ENCODE measurements at regions not wholly inside any gene's neighbourhood (a gene's known extent, or its start where the extent isn't known, plus 50 kb on each side); places are given as distances from the start of the nearest gene placed in this dataset.

- no peaks in the 10 kb centered on the region for H3K36me3 ChIP-seq (ENCODE audit: insufficient read depth, low read length)
- H3K4me3 ChIP-seq (ENCODE audit: low read depth, low read length), result no peak overlapping the region
- no peak overlapping the region for H3K27ac ChIP-seq (ENCODE audit: low read depth, low read length)
- no peaks in the 10 kb centered on the region for H3K79me2 ChIP-seq (ENCODE audit: control insufficient read depth, insufficient read depth, low read length, unreplicated experiment)
- no peaks in the 10 kb centered on the region for H3K4me1 ChIP-seq (ENCODE audit: control insufficient read depth, insufficient read depth, low read length, unreplicated experiment)
- H2AFZ ChIP-seq (ENCODE audit: low read length, unreplicated experiment), result no peak overlapping the region
- no peaks in the 10 kb centered on the region for H3K27me3 ChIP-seq (ENCODE audit: insufficient read depth, low read length)
Observed at GRCh38 chr1:65670518-65670917, 122.2 kb upstream of the PDE4B start.

- Histone ChIP-seq H3K4me1 (ENCODE audit: control insufficient read depth, insufficient read depth, low read length, unreplicated experiment) (no peaks in the 10 kb centered on the region), H2AFZ (ENCODE audit: low read length, unreplicated experiment) (no peak overlapping the region), H3K27ac (ENCODE audit: low read depth, low read length) (no peak overlapping the region), H3K4me3 (ENCODE audit: low read depth, low read length) (no peak overlapping the region), H3K27me3 (ENCODE audit: insufficient read depth, low read length) (no peaks in the 10 kb centered on the region), H3K79me2 (ENCODE audit: control insufficient read depth, insufficient read depth, low read length, unreplicated experiment) (no peaks in the 10 kb centered on the region), H3K36me3 (ENCODE audit: insufficient read depth, low read length) (no peaks in the 10 kb centered on the region)
Observed at GRCh38 chr1:65674522-65674921, 118.2 kb upstream of the PDE4B start.

- H3K27me3 ChIP-seq (ENCODE audit: insufficient read depth, low read length), result no peaks in the 10 kb centered on the region
- no peaks in the 10 kb centered on the region for H3K79me2 ChIP-seq (ENCODE audit: control insufficient read depth, insufficient read depth, low read length, unreplicated experiment)
- H3K4me3 ChIP-seq (ENCODE audit: low read depth, low read length), result no peak overlapping the region
- no peak overlapping the region for H3K27ac ChIP-seq (ENCODE audit: low read depth, low read length)
- no peaks in the 10 kb centered on the region for H3K36me3 ChIP-seq (ENCODE audit: insufficient read depth, low read length)
- H3K4me1 ChIP-seq (ENCODE audit: control insufficient read depth, insufficient read depth, low read length, unreplicated experiment), result peaks cover 9% of the 10 kb centered on the region
- H2AFZ ChIP-seq (ENCODE audit: low read length, unreplicated experiment), result no peak overlapping the region
Observed at GRCh38 chr1:65679773-65680172, 112.9 kb upstream of the PDE4B start.

GRCh38 chr1:65681096-65681495 is 111.6 kb upstream of the PDE4B start:
- Histone ChIP-seq H3K27me3 (ENCODE audit: insufficient read depth, low read length) (no peaks in the 10 kb centered on the region), H3K4me3 (ENCODE audit: low read depth, low read length) (no peak overlapping the region), H3K4me1 (ENCODE audit: control insufficient read depth, insufficient read depth, low read length, unreplicated experiment) (peaks cover 9% of the 10 kb centered on the region), H2AFZ (ENCODE audit: low read length, unreplicated experiment) (no peak overlapping the region), H3K36me3 (ENCODE audit: insufficient read depth, low read length) (no peaks in the 10 kb centered on the region), H3K79me2 (ENCODE audit: control insufficient read depth, insufficient read depth, low read length, unreplicated experiment) (no peaks in the 10 kb centered on the region), H3K27ac (ENCODE audit: low read depth, low read length) (no peak overlapping the region)

- no peaks in the 10 kb centered on the region for H3K36me3 ChIP-seq (ENCODE audit: insufficient read depth, low read length)
- H3K4me1 ChIP-seq (ENCODE audit: control insufficient read depth, insufficient read depth, low read length, unreplicated experiment), result peaks cover 8% of the 10 kb centered on the region
- H2AFZ ChIP-seq (ENCODE audit: low read length, unreplicated experiment), result peak overlapping the region; percentile 67
- H3K27me3 ChIP-seq (ENCODE audit: insufficient read depth, low read length), result no peaks in the 10 kb centered on the region
- no peak overlapping the region for H3K4me3 ChIP-seq (ENCODE audit: low read depth, low read length)
- H3K79me2 ChIP-seq (ENCODE audit: control insufficient read depth, insufficient read depth, low read length, unreplicated experiment), result no peaks in the 10 kb centered on the region
- no peak overlapping the region for H3K27ac ChIP-seq (ENCODE audit: low read depth, low read length)
Observed at GRCh38 chr1:65687428-65688214, 105.1 kb upstream of the PDE4B start.

GRCh38 chr1:65688215-65688566 is 104.5 kb upstream of the PDE4B start:
- Histone ChIP-seq H3K27ac (ENCODE audit: low read depth, low read length) (no peak overlapping the region), H3K79me2 (ENCODE audit: control insufficient read depth, insufficient read depth, low read length, unreplicated experiment) (no peaks in the 10 kb centered on the region), H2AFZ (ENCODE audit: low read length, unreplicated experiment) (no peak overlapping the region), H3K4me3 (ENCODE audit: low read depth, low read length) (no peak overlapping the region), H3K4me1 (ENCODE audit: control insufficient read depth, insufficient read depth, low read length, unreplicated experiment) (peaks cover 8% of the 10 kb centered on the region), H3K36me3 (ENCODE audit: insufficient read depth, low read length) (no peaks in the 10 kb centered on the region), H3K27me3 (ENCODE audit: insufficient read depth, low read length) (no peaks in the 10 kb centered on the region)

GRCh38 chr1:65688848-65689247 is 103.8 kb upstream of the PDE4B start:
- Histone ChIP-seq H3K27ac (ENCODE audit: low read depth, low read length) (no peak overlapping the region), H3K4me3 (ENCODE audit: low read depth, low read length) (no peak overlapping the region), H2AFZ (ENCODE audit: low read length, unreplicated experiment) (no peak overlapping the region), H3K36me3 (ENCODE audit: insufficient read depth, low read length) (no peaks in the 10 kb centered on the region), H3K4me1 (ENCODE audit: control insufficient read depth, insufficient read depth, low read length, unreplicated experiment) (peaks cover 8% of the 10 kb centered on the region), H3K79me2 (ENCODE audit: control insufficient read depth, insufficient read depth, low read length, unreplicated experiment) (no peaks in the 10 kb centered on the region), H3K27me3 (ENCODE audit: insufficient read depth, low read length) (no peaks in the 10 kb centered on the region)

- H3K79me2 ChIP-seq (ENCODE audit: control insufficient read depth, insufficient read depth, low read length, unreplicated experiment), result no peaks in the 10 kb centered on the region
- peaks cover 8% of the 10 kb centered on the region for H3K4me1 ChIP-seq (ENCODE audit: control insufficient read depth, insufficient read depth, low read length, unreplicated experiment)
- no peak overlapping the region for H3K4me3 ChIP-seq (ENCODE audit: low read depth, low read length)
- no peaks in the 10 kb centered on the region for H3K36me3 ChIP-seq (ENCODE audit: insufficient read depth, low read length)
- no peak overlapping the region for H2AFZ ChIP-seq (ENCODE audit: low read length, unreplicated experiment)
- no peaks in the 10 kb centered on the region for H3K27me3 ChIP-seq (ENCODE audit: insufficient read depth, low read length)
- H3K27ac ChIP-seq (ENCODE audit: low read depth, low read length), result no peak overlapping the region
Observed at GRCh38 chr1:65691152-65691900, 101.4 kb upstream of the PDE4B start.

GRCh38 chr1:65691972-65692371 is 100.7 kb upstream of the PDE4B start:
- no peak overlapping the region for H2AFZ ChIP-seq (ENCODE audit: low read length, unreplicated experiment)
- H3K4me1 ChIP-seq (ENCODE audit: control insufficient read depth, insufficient read depth, low read length, unreplicated experiment), result peaks cover 8% of the 10 kb centered on the region
- no peaks in the 10 kb centered on the region for H3K79me2 ChIP-seq (ENCODE audit: control insufficient read depth, insufficient read depth, low read length, unreplicated experiment)
- no peak overlapping the region for H3K27ac ChIP-seq (ENCODE audit: low read depth, low read length)
- no peak overlapping the region for H3K4me3 ChIP-seq (ENCODE audit: low read depth, low read length)
- no peaks in the 10 kb centered on the region for H3K36me3 ChIP-seq (ENCODE audit: insufficient read depth, low read length)
- no peaks in the 10 kb centered on the region for H3K27me3 ChIP-seq (ENCODE audit: insufficient read depth, low read length)

- H3K79me2 ChIP-seq (ENCODE audit: control insufficient read depth, insufficient read depth, low read length, unreplicated experiment), result no peaks in the 10 kb centered on the region
- H3K27ac ChIP-seq (ENCODE audit: low read depth, low read length), result no peak overlapping the region
- H3K4me3 ChIP-seq (ENCODE audit: low read depth, low read length), result no peak overlapping the region
- H3K36me3 ChIP-seq (ENCODE audit: insufficient read depth, low read length), result no peaks in the 10 kb centered on the region
- no peak overlapping the region for H2AFZ ChIP-seq (ENCODE audit: low read length, unreplicated experiment)
- peaks cover 8% of the 10 kb centered on the region for H3K4me1 ChIP-seq (ENCODE audit: control insufficient read depth, insufficient read depth, low read length, unreplicated experiment)
- H3K27me3 ChIP-seq (ENCODE audit: insufficient read depth, low read length), result no peaks in the 10 kb centered on the region; the same call in 1 of the 2 replicates
Observed at GRCh38 chr1:65694126-65694525, 98.6 kb upstream of the PDE4B start.

- H3K27me3 ChIP-seq (ENCODE audit: insufficient read depth, low read length), result no peaks in the 10 kb centered on the region; the same call in 1 of the 2 replicates
- H3K79me2 ChIP-seq (ENCODE audit: control insufficient read depth, insufficient read depth, low read length, unreplicated experiment), result no peaks in the 10 kb centered on the region
Observed at GRCh38 chr1:65694933-65695332, 97.8 kb upstream of the PDE4B start.

More at GRCh38 chr1:65694933-65695332, 97.8 kb upstream of the PDE4B start:
- H3K27ac ChIP-seq (ENCODE audit: low read depth, low read length), result no peak overlapping the region
- H3K4me1 ChIP-seq (ENCODE audit: control insufficient read depth, insufficient read depth, low read length, unreplicated experiment), result peaks cover 8% of the 10 kb centered on the region
- no peak overlapping the region for H3K4me3 ChIP-seq (ENCODE audit: low read depth, low read length)
- no peak overlapping the region for H2AFZ ChIP-seq (ENCODE audit: low read length, unreplicated experiment)
- H3K36me3 ChIP-seq (ENCODE audit: insufficient read depth, low read length), result no peaks in the 10 kb centered on the region

Measured in ACC112 (cell line).